ENCODE measurements at regions not wholly inside any gene's neighbourhood (a gene's known extent, or its start where the extent isn't known, plus 50 kb on each side); places are given as distances from the start of the nearest gene placed in this dataset.

- TF ChIP-seq TFAP4 (IDR thresholded peaks at IDR 0.05; ENCODE audit: borderline replicate concordance, low read depth) (peak; percentile 91), ZNF512 (CRISPR knock-in tag; IDR thresholded peaks at IDR 0.05) (no peak), RELA (CRISPR knock-in tag; IDR thresholded peaks at IDR 0.05) (no peak), ZNF253 (CRISPR knock-in tag; IDR thresholded peaks at IDR 0.05; ENCODE audit: borderline replicate concordance) (no peak), MAZ (IDR thresholded peaks at IDR 0.05; ENCODE audit: borderline replicate concordance, low read depth, low read length) (no peak), MAZ (CRISPR knock-in tag; IDR thresholded peaks at IDR 0.05; ENCODE audit: low read depth) (no peak), ARID5B (CRISPR knock-in tag; IDR thresholded peaks at IDR 0.05) (peak; percentile 57), ATF7 (IDR thresholded peaks at IDR 0.05) (no peak), ATF7 (CRISPR knock-in tag; IDR thresholded peaks at IDR 0.05) (no peak; the same call in 1 of the 2 replicates), TARDBP (CRISPR knock-in tag; IDR thresholded peaks at IDR 0.05) (peak; percentile 37; the same call in 1 of the 2 replicates), ZNF652 (CRISPR knock-in tag; IDR thresholded peaks at IDR 0.05; ENCODE audit: borderline replicate concordance, low read depth) (no peak), ZNF44 (CRISPR knock-in tag; IDR thresholded peaks at IDR 0.05) (no peak), ZNF557 (CRISPR knock-in tag; IDR thresholded peaks at IDR 0.05) (no peak), ATRX (CRISPR knock-in tag; IDR thresholded peaks at IDR 0.05; ENCODE audit: borderline replicate concordance) (no peak), ZNF616 (CRISPR knock-in tag; IDR thresholded peaks at IDR 0.05; ENCODE audit: low read depth) (no peak), SOX13 (IDR thresholded peaks at IDR 0.05) (no peak), SOX13 (CRISPR knock-in tag; conservative IDR thresholded peaks at IDR 0.05 in 1 of 2, IDR thresholded peaks at IDR 0.05 in 1 of 2) (peak in 1 of 2 experiments; percentile 36; a peak in 1 of 4 replicates), NFIB (CRISPR knock-in tag; IDR thresholded peaks at IDR 0.05; ENCODE audit: borderline replicate concordance) (no peak), ZNF724P (CRISPR knock-in tag; IDR thresholded peaks at IDR 0.05; ENCODE audit: borderline replicate concordance) (no peak), RARA (CRISPR knock-in tag; IDR thresholded peaks at IDR 0.05) (peak; percentile 68; the same call in 1 of the 2 replicates)
- TF ChIP-seq, protein P1, sequence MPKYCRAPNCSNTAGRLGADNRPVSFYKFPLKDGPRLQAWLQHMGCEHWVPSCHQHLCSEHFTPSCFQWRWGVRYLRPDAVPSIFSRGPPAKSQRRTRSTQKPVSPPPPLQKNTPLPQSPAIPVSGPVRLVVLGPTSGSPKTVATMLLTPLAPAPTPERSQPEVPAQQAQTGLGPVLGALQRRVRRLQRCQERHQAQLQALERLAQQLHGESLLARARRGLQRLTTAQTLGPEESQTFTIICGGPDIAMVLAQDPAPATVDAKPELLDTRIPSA (CRISPR knock-in tag; IDR thresholded peaks at IDR 0.05; ENCODE audit: borderline replicate concordance) = no peak
- TF ChIP-seq, protein P2, sequence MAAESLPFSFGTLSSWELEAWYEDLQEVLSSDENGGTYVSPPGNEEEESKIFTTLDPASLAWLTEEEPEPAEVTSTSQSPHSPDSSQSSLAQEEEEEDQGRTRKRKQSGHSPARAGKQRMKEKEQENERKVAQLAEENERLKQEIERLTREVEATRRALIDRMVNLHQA (CRISPR knock-in tag; IDR thresholded peaks at IDR 0.05) = no peak
- TF ChIP-seq, protein P3, sequence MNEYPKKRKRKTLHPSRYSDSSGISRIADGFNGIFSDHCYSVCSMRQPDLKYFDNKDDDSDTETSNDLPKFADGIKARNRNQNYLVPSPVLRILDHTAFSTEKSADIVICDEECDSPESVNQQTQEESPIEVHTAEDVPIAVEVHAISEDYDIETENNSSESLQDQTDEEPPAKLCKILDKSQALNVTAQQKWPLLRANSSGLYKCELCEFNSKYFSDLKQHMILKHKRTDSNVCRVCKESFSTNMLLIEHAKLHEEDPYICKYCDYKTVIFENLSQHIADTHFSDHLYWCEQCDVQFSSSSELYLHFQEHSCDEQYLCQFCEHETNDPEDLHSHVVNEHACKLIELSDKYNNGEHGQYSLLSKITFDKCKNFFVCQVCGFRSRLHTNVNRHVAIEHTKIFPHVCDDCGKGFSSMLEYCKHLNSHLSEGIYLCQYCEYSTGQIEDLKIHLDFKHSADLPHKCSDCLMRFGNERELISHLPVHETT (CRISPR knock-in tag; conservative IDR thresholded peaks at IDR 0.05) = no peak
Observed at GRCh38 chr1:228938537-228938901, 203.2 kb downstream of the RHOU start (continued).

Measured in HepG2 (cell line).